Endodermal cell (in vitro differentiated cells): ENCODE measurements at regions not wholly inside any gene's neighbourhood (a gene's known extent, or its start where the extent isn't known, plus 50 kb on each side); places are given as distances from the start of the nearest gene placed in this dataset.

Experiments
- DNase-seq: peaks from one replicate; pipeline ENCODE4 v3.0.0-alpha.2; 2017
- H3K27ac ChIP-seq: 2 replicates; pipeline ENCODE4 v1.5.1; 2013; ENCODE audit warnings: mild to moderate bottlenecking, low read depth, low read length, moderate library complexity
- H3K27me3 ChIP-seq: 2 replicates; pipeline ENCODE4 v1.6.1; 2013; ENCODE audit warnings: mild to moderate bottlenecking, low read length, moderate library complexity; ENCODE audit not compliant: insufficient read depth, control insufficient read depth, poor library complexity, severe bottlenecking
- H3K36me3 ChIP-seq: 2 replicates; pipeline ENCODE4 v1.7.0; 2013; ENCODE audit warnings: mild to moderate bottlenecking, low read length, moderate library complexity; ENCODE audit not compliant: control insufficient read depth, insufficient read depth
- H3K4me1 ChIP-seq: one replicate; pipeline ENCODE4 v1.7.0; 2013; ENCODE audit warnings: low read length; ENCODE audit not compliant: control insufficient read depth, insufficient read depth
- H3K4me3 ChIP-seq: 2 replicates; pipeline ENCODE4 v1.5.1; 2013; ENCODE audit warnings: mild to moderate bottlenecking, low read length, moderate library complexity
- H3K9ac ChIP-seq: 2 replicates; pipeline ENCODE4 v1.6.1; 2013; ENCODE audit warnings: mild to moderate bottlenecking, low read length, moderate library complexity; ENCODE audit not compliant: poor library complexity, severe bottlenecking; ENCODE audit errors: extremely low read depth
- H3K9me3 ChIP-seq: 2 replicates; pipeline ENCODE4 v1.6.1; 2013; ENCODE audit warnings: mild to moderate bottlenecking, low read length, moderate library complexity; ENCODE audit not compliant: control insufficient read depth
- H3K27ac Mint-ChIP-seq: 2 replicates; pipeline ENCODE4 v1.8.0; 2020; ENCODE audit warnings: mixed read lengths
- H3K27me3 Mint-ChIP-seq: 2 replicates; pipeline ENCODE4 v1.8.0; 2021; ENCODE audit warnings: mild to moderate bottlenecking, mixed read lengths; ENCODE audit not compliant: insufficient read depth
- H3K36me3 Mint-ChIP-seq: 2 replicates; pipeline ENCODE4 v1.8.0; 2020; ENCODE audit warnings: low read depth, mixed read lengths
- H3K4me1 Mint-ChIP-seq: 2 replicates; pipeline ENCODE4 v1.8.0; 2020; ENCODE audit warnings: mixed read lengths
- H3K4me3 Mint-ChIP-seq: 2 replicates; pipeline ENCODE4 v1.8.0; 2020; ENCODE audit warnings: mild to moderate bottlenecking, moderate library complexity, mixed read lengths
- H3K9me3 Mint-ChIP-seq: 2 replicates; pipeline ENCODE4 v1.8.0; 2020; ENCODE audit warnings: mild to moderate bottlenecking, mixed read lengths
- WGBS, 2 experiments: methylation state at CpG; one replicate each; pipeline versions ENCODE4 v1.1.5 to v1.1.7; 2013; ENCODE audit warnings: missing lambda C conversion rate in 2 of 2, mixed read lengths in 1 of 2; ENCODE audit not compliant: insufficient coverage in 1 of 2, insufficient read length in 1 of 2; 5-methylcytosine and 5-hydroxymethylcytosine counted together
- TF ChIP-seq, protein P1 (sequence below): fragments of 200-600 bp; sonication (generic); conservative IDR thresholded peaks from 2 replicates; pipeline ENCODE4 v1.5.0; 2021; ENCODE audit warnings: antibody characterized with exemption, mild to moderate bottlenecking

GRCh38 chr4:56252561-56253152, 134.6 kb downstream of the AASDH start:
- H3K27ac ChIP-seq, result no peak overlapping the region
- H3K9me3 Mint-ChIP-seq, result peaks cover 12% of the 10 kb centered on the region
- no peaks in the 10 kb centered on the region for H3K27me3 Mint-ChIP-seq
- no peak overlapping the region for H3K9ac ChIP-seq
- peaks cover 22% of the 10 kb centered on the region for H3K4me1 Mint-ChIP-seq
- H3K4me1 ChIP-seq, result peaks cover 3% of the 10 kb centered on the region
- TF ChIP-seq, protein P1, sequence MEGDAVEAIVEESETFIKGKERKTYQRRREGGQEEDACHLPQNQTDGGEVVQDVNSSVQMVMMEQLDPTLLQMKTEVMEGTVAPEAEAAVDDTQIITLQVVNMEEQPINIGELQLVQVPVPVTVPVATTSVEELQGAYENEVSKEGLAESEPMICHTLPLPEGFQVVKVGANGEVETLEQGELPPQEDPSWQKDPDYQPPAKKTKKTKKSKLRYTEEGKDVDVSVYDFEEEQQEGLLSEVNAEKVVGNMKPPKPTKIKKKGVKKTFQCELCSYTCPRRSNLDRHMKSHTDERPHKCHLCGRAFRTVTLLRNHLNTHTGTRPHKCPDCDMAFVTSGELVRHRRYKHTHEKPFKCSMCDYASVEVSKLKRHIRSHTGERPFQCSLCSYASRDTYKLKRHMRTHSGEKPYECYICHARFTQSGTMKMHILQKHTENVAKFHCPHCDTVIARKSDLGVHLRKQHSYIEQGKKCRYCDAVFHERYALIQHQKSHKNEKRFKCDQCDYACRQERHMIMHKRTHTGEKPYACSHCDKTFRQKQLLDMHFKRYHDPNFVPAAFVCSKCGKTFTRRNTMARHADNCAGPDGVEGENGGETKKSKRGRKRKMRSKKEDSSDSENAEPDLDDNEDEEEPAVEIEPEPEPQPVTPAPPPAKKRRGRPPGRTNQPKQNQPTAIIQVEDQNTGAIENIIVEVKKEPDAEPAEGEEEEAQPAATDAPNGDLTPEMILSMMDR, result no peak
- H3K36me3 ChIP-seq, result peaks cover 3% of the 10 kb centered on the region
- no peak overlapping the region for H3K4me3 Mint-ChIP-seq
- H3K4me3 ChIP-seq, result no peak overlapping the region
- whole genome bisulfite sequencing, 2 experiments, result 92 to 100% methylated on average over 3 to 4 of the region's 4 CpGs
- no peak overlapping the region for H3K27ac Mint-ChIP-seq
- DNase-seq, result no peak
- no peaks in the 10 kb centered on the region for H3K27me3 ChIP-seq
- peaks cover 19% of the 10 kb centered on the region for H3K36me3 Mint-ChIP-seq
- H3K9me3 ChIP-seq, result peaks cover 13% of the 10 kb centered on the region

DNA sequence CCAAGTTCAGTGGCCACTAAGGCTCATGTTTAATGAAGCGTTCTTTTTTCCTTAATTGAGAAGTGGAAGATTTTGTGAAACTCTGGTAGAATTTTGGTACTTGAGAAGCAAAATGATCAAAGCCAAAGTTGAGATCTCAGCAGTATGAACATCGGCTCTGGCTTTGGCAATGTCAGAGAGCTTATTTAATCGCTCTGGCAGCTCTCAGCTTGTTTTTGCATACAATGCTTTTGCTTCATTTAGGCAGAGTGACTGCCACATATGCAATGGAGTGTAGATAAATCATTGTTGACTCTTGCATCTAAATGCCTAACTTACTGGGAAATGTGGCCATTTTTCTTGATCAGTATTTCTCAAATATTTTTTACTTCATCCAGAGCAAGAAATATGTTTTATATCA, 135.7 kb downstream of the AASDH start:
- H3K4me1 ChIP-seq, result peaks cover 3% of the 10 kb centered on the region
- H3K9me3 ChIP-seq, result peaks cover 10% of the 10 kb centered on the region
- no peak overlapping the region for H3K9ac ChIP-seq
- peaks cover 3% of the 10 kb centered on the region for H3K36me3 ChIP-seq
- peak overlapping the region; percentile 3 for H3K4me3 ChIP-seq
- H3K27me3 Mint-ChIP-seq, result no peaks in the 10 kb centered on the region
- no peak overlapping the region for H3K27ac Mint-ChIP-seq
- H3K4me3 Mint-ChIP-seq, result no peak overlapping the region
- WGBS, 2 experiments, result 81 to 95% methylated on average over 3 of the region's 3 CpGs
- H3K27ac ChIP-seq, result no peak overlapping the region
- H3K4me1 Mint-ChIP-seq, result peaks cover 22% of the 10 kb centered on the region
- no peak for DNase-seq
- H3K9me3 Mint-ChIP-seq, result peaks cover 7% of the 10 kb centered on the region
- TF ChIP-seq, protein P1, result no peak
- H3K27me3 ChIP-seq, result no peaks in the 10 kb centered on the region
- peaks cover 16% of the 10 kb centered on the region for H3K36me3 Mint-ChIP-seq

- Histone ChIP-seq H3K9ac (no peak overlapping the region), H3K9me3 (peaks cover 2% of the 10 kb centered on the region), H3K27me3 (no peaks in the 10 kb centered on the region), H3K36me3 (peaks cover 3% of the 10 kb centered on the region), H3K27ac (no peak overlapping the region), H3K4me1 (peaks cover 3% of the 10 kb centered on the region), H3K4me3 (no peak overlapping the region)
- H3K27me3 Mint-ChIP-seq, result no peaks in the 10 kb centered on the region
- H3K27ac Mint-ChIP-seq, result no peak overlapping the region
- no peaks in the 10 kb centered on the region for H3K9me3 Mint-ChIP-seq
- WGBS, 2 experiments, result 90 to 100% methylated on average over 2 of the region's 2 CpGs
- peaks cover 9% of the 10 kb centered on the region for H3K36me3 Mint-ChIP-seq
- no peak overlapping the region for H3K4me3 Mint-ChIP-seq
- no peak for DNase-seq
- TF ChIP-seq, protein P1, result no peak
- peaks cover 30% of the 10 kb centered on the region for H3K4me1 Mint-ChIP-seq
Observed at GRCh38 chr4:56250776-56251175, 136.5 kb downstream of the AASDH start.
